D341Med (cell line): ENCODE measurements at regions not wholly inside any gene's neighbourhood (a gene's known extent, or its start where the extent isn't known, plus 50 kb on each side); places are given as distances from the start of the nearest gene placed in this dataset.
A peak's percentile ranks its signal among the peaks of the same experiment; 100 is the strongest.

ENCODE experiments used
- DNase-seq: peaks from one replicate; pipeline ENCODE4 v3.0.0; 2012; ENCODE audit warnings: low spot score

DNA sequence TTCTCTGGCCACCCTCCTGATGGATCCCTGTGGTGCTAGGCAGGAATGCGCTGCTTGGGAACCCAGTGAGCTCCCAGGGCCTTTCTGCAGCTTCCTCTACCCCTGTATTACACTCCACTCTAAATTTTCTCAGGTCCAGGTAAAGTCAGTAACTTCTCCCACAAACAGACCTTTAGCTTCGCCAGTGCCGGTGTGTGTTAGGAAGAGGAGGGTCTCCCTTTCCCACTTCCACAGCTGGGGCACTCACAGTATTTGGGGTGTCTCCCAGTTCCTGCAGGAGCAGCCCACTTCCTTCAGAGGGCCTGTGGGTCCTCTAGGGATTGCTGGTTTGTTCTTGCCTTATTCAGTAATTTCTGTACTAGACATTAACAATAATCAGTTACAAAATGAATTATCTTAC lies 193.5 kb upstream of the PCDH17 start:
- DNase-seq, result no peak

GRCh38 chr13:57443494-57443893 lies 188.1 kb upstream of the PCDH17 start:
- DNase-seq, result no peak

DNA sequence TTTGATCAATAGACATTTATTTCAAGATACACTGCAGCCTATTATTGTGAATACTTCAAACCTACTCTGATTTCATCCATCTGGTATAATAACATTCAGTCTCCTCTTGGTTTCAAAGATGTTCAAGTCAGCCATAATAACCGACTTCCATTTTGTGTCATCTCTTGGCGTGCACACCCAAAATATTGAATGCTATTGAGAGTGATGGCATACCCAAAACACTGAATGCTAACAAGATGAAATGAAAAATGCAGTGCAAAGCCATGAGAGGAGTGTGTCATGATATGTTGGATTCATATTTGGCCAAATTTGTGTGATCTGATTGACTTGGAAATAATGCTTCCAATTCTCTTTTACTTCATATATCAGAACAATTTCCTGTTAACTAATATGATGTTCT lies 181.2 kb upstream of the PCDH17 start:
- DNase-seq, result no peak

DNA sequence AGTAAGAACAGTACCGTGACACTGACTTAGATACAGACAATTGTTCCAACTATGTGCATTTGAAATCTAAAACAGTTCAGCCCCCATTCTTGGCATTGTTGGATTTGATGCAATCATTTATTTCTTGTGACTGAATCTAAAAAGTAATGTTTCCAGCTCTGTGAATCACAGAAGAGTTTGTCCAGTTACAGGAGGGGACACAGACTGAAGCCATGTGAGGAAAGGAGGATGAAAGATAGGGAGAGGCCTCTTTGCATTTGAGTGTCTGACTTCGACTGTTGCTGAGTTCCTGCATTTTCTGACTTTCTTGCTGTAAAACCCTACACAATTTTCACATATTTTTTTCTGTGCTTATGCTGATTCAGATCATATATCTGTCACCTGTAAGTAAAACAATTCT lies 179.3 kb upstream of the PCDH17 start:
- DNase-seq, result no peak

DNA sequence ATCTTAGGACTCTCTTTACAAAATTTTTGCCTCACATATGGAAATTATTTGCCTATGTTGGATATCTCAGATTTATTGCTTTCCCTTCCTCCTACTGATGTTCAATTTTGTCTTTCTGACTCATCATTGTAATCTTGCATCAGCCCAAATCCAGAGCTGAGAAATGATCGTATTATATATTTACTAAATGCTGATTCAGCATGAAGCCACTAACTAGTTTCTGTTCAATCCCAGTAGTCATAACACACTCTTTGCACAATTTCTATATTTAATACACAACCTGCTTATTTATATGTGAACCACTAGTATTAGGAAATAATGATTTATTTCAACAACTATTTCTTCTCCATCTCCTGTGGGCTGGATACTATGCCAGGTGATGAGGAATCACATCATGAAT lies 161.1 kb upstream of the PCDH17 start:
- DNase-seq, result no peak

- DNase-seq, result no peak
Observed at GRCh38 chr13:57491318-57491717, 140.2 kb upstream of the PCDH17 start.

DNA sequence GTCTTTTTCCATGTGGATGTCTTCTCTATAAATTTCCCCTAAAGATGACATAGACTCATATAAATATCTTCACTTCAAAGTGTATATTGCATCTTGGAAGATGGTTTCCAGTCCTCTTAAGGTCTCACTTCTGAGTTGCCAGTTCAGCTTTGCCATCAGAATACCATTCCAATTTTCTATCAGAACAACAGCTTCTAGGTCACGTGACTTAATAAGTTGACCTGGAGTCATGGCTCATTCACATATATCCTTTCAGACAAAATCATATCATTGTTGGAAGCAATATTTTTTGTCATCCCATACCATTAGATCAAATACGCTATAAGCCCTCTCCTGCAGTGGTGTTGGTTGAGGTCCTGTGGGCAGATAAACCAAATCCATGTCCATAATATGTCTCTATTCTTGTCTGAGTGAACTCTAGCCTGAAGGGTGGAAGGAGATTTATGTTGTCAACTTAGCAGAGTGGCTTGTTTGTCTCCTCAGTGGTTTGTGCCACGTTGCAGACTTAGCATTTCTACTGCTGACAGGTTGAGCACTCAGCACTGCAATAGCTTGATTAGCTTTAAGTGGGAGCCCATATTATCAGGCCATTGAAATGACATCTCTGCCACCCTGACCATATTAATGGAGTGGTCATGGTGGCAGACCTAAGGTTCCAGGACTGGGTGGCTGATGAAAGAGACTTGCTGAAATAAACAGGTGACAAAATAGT lies 123.6 kb upstream of the PCDH17 start:
- DNase-seq, result no peak

GRCh38 chr13:57511603-57512002 lies 119.9 kb upstream of the PCDH17 start:
- no peak for DNase-seq

DNA sequence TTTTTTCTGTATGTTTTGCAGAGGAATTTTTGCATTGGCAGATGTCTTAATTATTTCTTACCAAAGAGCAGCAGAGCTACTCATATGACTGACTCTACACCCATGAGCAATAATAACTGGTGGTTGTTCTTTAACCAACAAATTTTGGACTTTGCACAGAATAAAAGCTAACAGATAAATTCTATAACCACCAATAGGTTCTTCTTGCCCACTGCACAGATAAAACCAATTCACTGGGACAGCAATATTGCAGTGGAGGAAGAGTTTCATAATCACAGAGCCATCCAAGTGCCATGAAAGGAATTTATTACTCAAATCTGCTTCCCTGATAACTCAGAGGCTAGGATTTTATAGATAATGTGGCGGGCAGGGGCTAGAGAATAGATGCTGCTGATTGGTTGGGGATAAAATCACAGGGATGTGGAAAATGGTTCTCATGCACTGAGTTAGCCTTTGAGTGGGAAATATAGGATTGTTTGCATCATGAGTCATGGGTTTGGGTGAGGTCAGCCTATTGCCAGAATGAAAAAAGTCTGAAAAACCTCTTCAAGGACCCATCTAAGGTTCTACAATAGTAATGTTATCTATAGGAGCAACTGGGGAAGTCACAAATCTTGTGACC lies 104.3 kb upstream of the PCDH17 start:
- no peak for DNase-seq

DNA sequence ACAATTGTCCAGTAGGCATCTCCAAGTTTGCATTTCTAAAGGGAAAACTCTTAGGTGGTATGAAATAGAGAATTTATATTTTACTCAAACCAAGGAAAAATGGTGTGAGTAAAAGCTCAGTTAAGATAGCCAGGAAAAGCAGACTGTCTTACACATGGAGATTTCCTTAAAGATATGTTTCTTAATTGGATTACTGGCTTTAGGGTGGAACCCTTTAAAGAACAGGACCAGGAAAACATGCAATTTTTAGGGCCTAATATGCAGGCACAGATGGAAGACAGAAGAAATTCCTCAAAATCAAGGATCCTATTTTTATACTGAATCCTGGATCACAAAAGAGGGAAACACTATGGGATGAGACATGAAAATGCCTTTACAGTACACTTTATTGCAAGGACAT lies 100.3 kb upstream of the PCDH17 start:
- DNase-seq, result no peak

DNA sequence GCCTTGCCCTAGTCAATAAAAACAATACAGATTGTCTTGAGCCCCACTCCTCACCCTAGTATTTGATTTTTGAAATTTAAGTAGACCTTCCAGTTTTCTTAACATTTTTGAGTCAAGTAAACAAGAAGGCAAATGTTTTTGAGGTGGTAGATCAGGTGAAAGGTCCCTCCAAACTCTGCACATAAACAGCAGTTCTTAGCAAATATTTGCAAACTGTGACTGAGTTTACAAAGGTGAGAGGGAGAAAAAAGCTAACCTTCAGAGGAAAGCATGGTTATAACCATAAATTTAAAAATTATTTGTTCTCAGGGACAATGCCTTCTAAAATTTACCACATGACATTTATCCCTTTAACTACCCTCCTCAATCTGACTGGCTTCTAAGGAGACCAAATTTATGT lies 84.6 kb upstream of the PCDH17 start:
- DNase-seq, result no peak

GRCh38 chr13:57552437-57552836 lies 79.1 kb upstream of the PCDH17 start:
- no peak for DNase-seq

DNA sequence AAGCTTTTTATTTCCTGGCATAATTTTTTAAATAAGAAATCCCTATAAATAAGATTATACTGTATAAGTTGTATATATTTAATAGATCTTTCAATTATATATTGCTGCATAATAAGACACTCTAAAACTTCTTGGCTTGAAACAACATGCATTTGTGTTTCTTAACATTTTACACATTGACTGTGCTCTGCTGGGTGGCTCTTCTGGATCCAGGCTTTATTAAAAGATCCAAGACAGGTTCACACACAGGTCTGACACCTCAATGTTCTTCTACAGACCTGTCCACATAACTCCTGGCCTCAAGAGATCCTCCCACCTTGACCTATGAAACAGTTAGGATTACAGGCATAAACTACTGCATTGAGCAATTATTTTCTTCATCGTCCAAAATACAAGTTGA lies 77.6 kb upstream of the PCDH17 start:
- no peak for DNase-seq

DNA sequence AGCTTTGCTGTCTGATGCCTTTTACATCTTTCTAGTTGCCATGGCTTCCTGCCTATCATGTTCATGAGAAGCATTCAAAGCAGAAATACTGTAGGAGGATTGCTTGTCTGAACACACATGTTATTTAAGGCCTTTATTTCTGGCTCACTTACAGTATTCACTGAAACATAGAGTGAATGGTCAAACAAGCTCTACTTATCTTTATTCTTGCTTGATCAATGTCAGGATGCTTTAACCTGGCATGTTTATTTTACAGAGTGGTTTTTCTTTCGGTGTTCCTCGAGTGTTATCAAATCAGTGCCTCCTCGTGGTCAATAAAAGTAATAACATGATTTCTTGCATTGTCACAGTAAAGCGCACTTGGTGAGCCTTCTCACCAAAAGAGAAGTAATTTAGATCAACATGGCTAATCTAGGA lies 73.5 kb upstream of the PCDH17 start:
- peak; percentile 40 for DNase-seq

DNA sequence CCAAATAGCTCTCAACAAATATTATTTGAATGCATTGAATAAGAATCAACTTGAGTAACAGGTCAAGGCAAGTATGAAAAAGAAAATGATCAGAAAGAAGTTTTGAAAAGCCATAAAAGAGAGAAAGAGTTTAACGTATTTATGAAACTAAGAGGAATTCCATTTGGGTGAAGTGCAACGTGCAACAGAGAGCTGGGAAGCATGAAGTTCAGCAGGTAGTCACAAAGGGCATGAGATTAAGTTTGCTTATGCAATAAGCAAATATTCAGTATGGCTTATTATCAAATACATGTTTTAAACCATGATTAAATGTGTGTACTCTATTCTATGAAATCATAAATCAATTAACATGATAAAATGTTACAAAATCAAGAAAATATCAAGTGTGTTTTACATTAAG lies 62.7 kb upstream of the PCDH17 start:
- DNase-seq, result no peak

- no peak for DNase-seq
Observed at GRCh38 chr13:57569986-57570385, 61.6 kb upstream of the PCDH17 start.
